Breast epithelium (tissue), 4 donors: ENCODE measurements at regions not wholly inside any gene's neighbourhood (a gene's known extent, or its start where the extent isn't known, plus 50 kb on each side); places are given as distances from the start of the nearest gene placed in this dataset.

ENCODE experiments used
- DNase-seq, 2 donors: peaks; one replicate each; pipeline ENCODE4 v3.0.0-alpha.2; 2019; ENCODE audit warnings: low spot score in 2 of 2
- H3K27ac ChIP-seq, 2 donors: fragments of 200-600 bp; sonication (generic) in 1 of 2; one replicate each; pipeline ENCODE4 v1.5.1; 2016 to 2019; ENCODE audit warnings: mild to moderate bottlenecking in 1 of 2
- H3K27me3 ChIP-seq, 2 donors: fragments of 200-600 bp; sonication (generic) in 1 of 2; one replicate each; pipeline versions ENCODE4 v1.5.1 to v1.6.0; 2017 to 2019; ENCODE audit warnings: control low read depth in 1 of 2, mild to moderate bottlenecking in 1 of 2
- H3K36me3 ChIP-seq: fragments of 200-600 bp; one replicate; pipeline ENCODE4 v1.5.1; 2019
- H3K4me1 ChIP-seq, 2 donors: fragments of 200-600 bp; sonication (generic); one replicate each; pipeline ENCODE4 v1.5.1; 2016 to 2019; ENCODE audit warnings: control low read depth in 1 of 2
- H3K4me3 ChIP-seq, 3 donors: fragments of 200-600 bp; sonication (generic); 1 replicate in 2 of 3; 2 replicates in 1 of 3; pipeline ENCODE4 v1.5.1; 2016 to 2019; ENCODE audit warnings: mild to moderate bottlenecking in 3 of 3, moderate library complexity in 2 of 3
- H3K9me3 ChIP-seq, 2 donors: fragments of 200-600 bp; sonication (generic) in 1 of 2; one replicate each; pipeline ENCODE4 v1.5.1; 2016 to 2019; ENCODE audit warnings: control low read depth in 1 of 2
- POLR2A ChIP-seq: fragments of 450-650 bp; IDR thresholded peaks from one replicate; pipeline ENCODE4 v1.6.1; 2016; ENCODE audit warnings: antibody characterized with exemption, mild to moderate bottlenecking, moderate library complexity
- POLR2AphosphoS5 ChIP-seq, 3 donors: sonication (generic); formaldehyde crosslinking; IDR thresholded peaks; one replicate each; pipeline ENCODE4 v1.6.1; 2017; ENCODE audit warnings: antibody characterized with exemption in 3 of 3
- intact Hi-C: fragments of 100-400 bp; cut with DNase I; formaldehyde crosslinking; loops from one replicate; pipeline ENCODE4 v1.15.1; 2023; ENCODE audit warnings: low total_unique reads
- TF ChIP-seq, protein P1 (sequence below), 3 donors: fragments of 450-650 bp; IDR thresholded peaks; one replicate each; pipeline ENCODE4 v1.5.1; 2016 to 2017; ENCODE audit warnings: antibody characterized with exemption in 3 of 3, mild to moderate bottlenecking in 3 of 3, moderate library complexity in 3 of 3

DNA sequence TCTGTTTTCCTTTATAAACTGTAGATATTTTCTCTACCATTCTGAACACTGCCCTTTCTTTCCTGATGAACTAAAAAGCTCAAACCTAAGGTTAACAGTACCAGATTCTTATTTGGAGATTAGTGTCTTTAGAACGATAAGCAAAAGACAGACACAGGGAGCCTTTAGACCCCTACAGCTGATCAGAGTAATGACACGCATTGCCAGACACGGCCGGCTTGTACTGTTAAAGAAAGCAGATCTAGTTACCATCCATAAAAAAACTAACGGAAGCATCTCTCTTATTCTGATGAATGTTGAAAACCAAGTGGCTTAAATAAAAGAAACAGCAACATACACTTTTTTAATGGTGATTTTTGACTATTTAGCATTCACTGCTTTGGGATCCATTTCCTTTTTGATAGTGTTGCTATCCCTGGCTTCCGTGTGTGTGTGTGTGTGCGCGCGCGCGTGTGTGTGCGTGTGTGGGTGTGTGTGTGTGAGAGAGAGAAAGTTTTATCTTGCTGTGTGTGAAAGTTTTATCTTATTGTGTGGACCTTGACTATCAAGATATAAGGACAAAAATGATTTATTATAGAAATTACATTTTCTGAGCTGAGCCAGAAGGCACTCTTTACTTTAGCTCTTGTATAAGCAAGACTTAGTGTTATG is 95.6 kb upstream of the SLC35B3 start:
- Histone ChIP-seq H3K9me3 (peaks cover 0 to 4% of the 10 kb centered on the region in 2 donors), H3K4me1 (no peaks in the 10 kb centered on the region), H3K27ac (no peak overlapping the region), H3K4me3 (peak overlapping the region in 2 of 3 donors; percentile 21 to 57), H3K27me3 (no peaks in the 10 kb centered on the region), H3K36me3 (no peaks in the 10 kb centered on the region)
- no peak for DNase-seq
- intact Hi-C loops, result no loop called here
- TF ChIP-seq, protein P1, sequence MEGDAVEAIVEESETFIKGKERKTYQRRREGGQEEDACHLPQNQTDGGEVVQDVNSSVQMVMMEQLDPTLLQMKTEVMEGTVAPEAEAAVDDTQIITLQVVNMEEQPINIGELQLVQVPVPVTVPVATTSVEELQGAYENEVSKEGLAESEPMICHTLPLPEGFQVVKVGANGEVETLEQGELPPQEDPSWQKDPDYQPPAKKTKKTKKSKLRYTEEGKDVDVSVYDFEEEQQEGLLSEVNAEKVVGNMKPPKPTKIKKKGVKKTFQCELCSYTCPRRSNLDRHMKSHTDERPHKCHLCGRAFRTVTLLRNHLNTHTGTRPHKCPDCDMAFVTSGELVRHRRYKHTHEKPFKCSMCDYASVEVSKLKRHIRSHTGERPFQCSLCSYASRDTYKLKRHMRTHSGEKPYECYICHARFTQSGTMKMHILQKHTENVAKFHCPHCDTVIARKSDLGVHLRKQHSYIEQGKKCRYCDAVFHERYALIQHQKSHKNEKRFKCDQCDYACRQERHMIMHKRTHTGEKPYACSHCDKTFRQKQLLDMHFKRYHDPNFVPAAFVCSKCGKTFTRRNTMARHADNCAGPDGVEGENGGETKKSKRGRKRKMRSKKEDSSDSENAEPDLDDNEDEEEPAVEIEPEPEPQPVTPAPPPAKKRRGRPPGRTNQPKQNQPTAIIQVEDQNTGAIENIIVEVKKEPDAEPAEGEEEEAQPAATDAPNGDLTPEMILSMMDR (IDR thresholded peaks at IDR 0.05), result no peak
- TF ChIP-seq POLR2A (no peak), POLR2AphosphoS5 (IDR thresholded peaks at IDR 0.05) (no peak)

DNA sequence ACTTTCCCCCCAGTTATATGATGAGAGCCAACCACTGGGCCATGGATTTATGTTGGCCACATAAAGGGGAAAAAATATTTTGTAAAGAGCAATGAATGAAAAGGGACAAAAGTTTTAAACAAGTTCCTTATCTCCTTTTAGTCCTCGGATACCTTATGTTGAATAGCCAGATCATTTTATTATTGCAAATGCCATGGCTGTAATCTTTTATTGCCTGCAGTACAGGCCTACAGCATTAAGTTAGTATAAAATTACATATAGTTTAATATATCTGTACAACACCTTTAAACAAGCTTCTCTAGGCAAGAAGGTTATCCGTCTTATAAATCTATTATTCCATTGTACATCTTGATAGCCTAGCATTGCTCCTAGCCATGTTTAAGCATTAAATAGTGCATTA is 93.9 kb upstream of the SLC35B3 start:
- TF ChIP-seq POLR2AphosphoS5 (IDR thresholded peaks at IDR 0.05) (no peak), POLR2A (no peak)
- TF ChIP-seq, protein P1 (IDR thresholded peaks at IDR 0.05), result no peak
- intact Hi-C loops, result no loop called here
- H3K27ac ChIP-seq, result no peak overlapping the region
- peaks cover 0 to 4% of the 10 kb centered on the region in 2 donors for H3K9me3 ChIP-seq
- H3K36me3 ChIP-seq, result no peaks in the 10 kb centered on the region
- no peaks in the 10 kb centered on the region for H3K27me3 ChIP-seq
- DNase-seq, result no peak
- peak overlapping the region in 1 of 3 donors; percentile 19 for H3K4me3 ChIP-seq
- H3K4me1 ChIP-seq, result no peaks in the 10 kb centered on the region

DNA sequence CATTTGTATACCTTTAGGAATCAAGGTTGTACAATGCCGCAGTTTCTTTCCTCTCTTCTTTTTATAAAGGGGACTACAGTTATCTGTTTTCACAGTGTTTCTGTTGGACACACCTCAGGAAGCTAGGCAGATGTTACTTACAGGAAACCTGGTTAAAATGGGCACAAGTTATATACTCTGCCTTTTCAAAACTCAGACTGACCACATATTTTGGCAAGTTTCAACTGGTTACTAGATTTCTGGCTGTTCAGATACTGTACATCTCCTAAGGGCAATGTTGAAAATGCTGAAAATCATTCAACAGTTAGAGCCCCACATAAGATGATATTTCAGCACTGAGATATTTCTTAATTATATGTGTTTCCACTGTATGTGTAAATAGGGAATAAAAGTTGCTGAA is 92.5 kb upstream of the SLC35B3 start:
- Histone ChIP-seq H3K27ac (no peak overlapping the region), H3K4me1 (no peaks in the 10 kb centered on the region), H3K27me3 (no peaks in the 10 kb centered on the region), H3K36me3 (no peaks in the 10 kb centered on the region), H3K9me3 (peaks cover 0 to 4% of the 10 kb centered on the region in 2 donors), H3K4me3 (no peak overlapping the region)
- intact Hi-C loops, result no loop called here
- no peak for DNase-seq
- TF ChIP-seq, protein P1 (IDR thresholded peaks at IDR 0.05), result no peak
- TF ChIP-seq POLR2AphosphoS5 (IDR thresholded peaks at IDR 0.05) (no peak), POLR2A (no peak)

DNA sequence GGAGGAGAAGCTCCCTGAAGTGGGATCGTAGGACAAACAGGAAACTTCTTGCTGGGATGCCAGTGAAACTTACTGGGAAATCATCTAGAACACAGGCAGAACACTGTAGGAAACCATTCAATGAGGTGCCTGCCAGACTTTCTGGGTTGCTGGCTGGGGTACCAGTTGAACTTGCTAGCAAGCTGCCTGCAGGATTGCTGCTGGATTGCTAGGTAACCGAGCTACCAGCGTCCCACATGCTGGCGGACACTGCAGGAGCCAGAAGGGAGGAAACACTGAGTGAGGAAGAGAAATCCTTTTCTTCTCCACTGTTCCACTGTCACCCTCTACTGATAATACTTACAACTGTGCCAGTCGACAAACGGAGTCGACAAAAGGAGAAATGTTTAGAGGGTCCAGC is 91.3 kb upstream of the SLC35B3 start:
- intact Hi-C loops, result no loop called here
- DNase-seq, result peak in 1 of 2 donors; percentile 27
- Histone ChIP-seq H3K36me3 (no peaks in the 10 kb centered on the region), H3K4me1 (no peaks in the 10 kb centered on the region), H3K9me3 (no peaks in the 10 kb centered on the region), H3K27me3 (no peaks in the 10 kb centered on the region), H3K27ac (peak overlapping the region in 1 of 2 donors; percentile 23), H3K4me3 (no peak overlapping the region)
- TF ChIP-seq POLR2AphosphoS5 (IDR thresholded peaks at IDR 0.05) (no peak), POLR2A (no peak)
- TF ChIP-seq, protein P1 (IDR thresholded peaks at IDR 0.05), result no peak

GRCh38 chr6:8525370-8525769 is 90.0 kb upstream of the SLC35B3 start:
- Histone ChIP-seq H3K4me3 (no peak overlapping the region), H3K4me1 (no peaks in the 10 kb centered on the region), H3K27me3 (no peaks in the 10 kb centered on the region), H3K27ac (no peak overlapping the region), H3K9me3 (no peaks in the 10 kb centered on the region), H3K36me3 (no peaks in the 10 kb centered on the region)
- no peak for DNase-seq
- intact Hi-C loops, result no loop called here
- TF ChIP-seq POLR2A, result no peak
- TF ChIP-seq POLR2AphosphoS5 (IDR thresholded peaks at IDR 0.05), result no peak
- TF ChIP-seq, protein P1 (IDR thresholded peaks at IDR 0.05), result no peak
